PC-3 (cell line): ENCODE measurements at regions not wholly inside any gene's neighbourhood (a gene's known extent, or its start where the extent isn't known, plus 50 kb on each side); places are given as distances from the start of the nearest gene placed in this dataset.

Experiments
- EZH2 ChIP-seq: fragments of 300-600 bp; sonication (generic); IDR thresholded peaks from one replicate; pipeline ENCODE4 v1.6.1; 2017; ENCODE audit warnings: antibody characterized with exemption, mild to moderate bottlenecking, low read length; ENCODE audit not compliant: unreplicated experiment
- EZH2phosphoT487 ChIP-seq: fragments of 300-600 bp; sonication (generic); IDR thresholded peaks from 2 replicates; pipeline ENCODE4 v1.6.1; 2018; ENCODE audit warnings: mild to moderate bottlenecking, antibody characterized with exemption, low read length, borderline replicate concordance
- TF ChIP-seq, protein P1 (sequence below): fragments of 300-600 bp; sonication (generic); conservative IDR thresholded peaks from 2 replicates; pipeline ENCODE4 v1.5.1; 2017; ENCODE audit warnings: antibody characterized with exemption, low read depth, mild to moderate bottlenecking, low read length

DNA sequence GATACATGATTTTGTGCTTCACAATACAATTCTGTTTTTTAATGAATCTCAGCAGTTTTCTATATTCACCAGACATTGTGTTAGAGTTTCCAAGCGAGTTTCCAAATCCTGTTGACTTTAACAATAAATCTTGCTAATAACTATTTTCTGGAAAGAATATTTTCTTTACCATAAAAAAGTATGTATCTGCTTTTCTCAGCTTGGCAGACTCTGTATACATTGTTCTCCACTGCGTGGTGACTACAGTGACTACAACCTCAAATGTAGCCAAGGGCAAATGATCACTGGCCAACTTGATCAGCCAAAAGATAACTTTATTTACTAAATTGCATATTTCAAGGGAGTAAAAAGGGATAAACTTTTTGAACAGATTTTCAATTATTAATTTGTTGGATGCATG is 325.9 kb upstream of the ADAMTS5 start:
- TF ChIP-seq, protein P1, sequence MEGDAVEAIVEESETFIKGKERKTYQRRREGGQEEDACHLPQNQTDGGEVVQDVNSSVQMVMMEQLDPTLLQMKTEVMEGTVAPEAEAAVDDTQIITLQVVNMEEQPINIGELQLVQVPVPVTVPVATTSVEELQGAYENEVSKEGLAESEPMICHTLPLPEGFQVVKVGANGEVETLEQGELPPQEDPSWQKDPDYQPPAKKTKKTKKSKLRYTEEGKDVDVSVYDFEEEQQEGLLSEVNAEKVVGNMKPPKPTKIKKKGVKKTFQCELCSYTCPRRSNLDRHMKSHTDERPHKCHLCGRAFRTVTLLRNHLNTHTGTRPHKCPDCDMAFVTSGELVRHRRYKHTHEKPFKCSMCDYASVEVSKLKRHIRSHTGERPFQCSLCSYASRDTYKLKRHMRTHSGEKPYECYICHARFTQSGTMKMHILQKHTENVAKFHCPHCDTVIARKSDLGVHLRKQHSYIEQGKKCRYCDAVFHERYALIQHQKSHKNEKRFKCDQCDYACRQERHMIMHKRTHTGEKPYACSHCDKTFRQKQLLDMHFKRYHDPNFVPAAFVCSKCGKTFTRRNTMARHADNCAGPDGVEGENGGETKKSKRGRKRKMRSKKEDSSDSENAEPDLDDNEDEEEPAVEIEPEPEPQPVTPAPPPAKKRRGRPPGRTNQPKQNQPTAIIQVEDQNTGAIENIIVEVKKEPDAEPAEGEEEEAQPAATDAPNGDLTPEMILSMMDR, result no peak
- TF ChIP-seq EZH2 (no peak), EZH2phosphoT487 (no peak)
